ENCODE measurements at regions not wholly inside any gene's neighbourhood (a gene's known extent, or its start where the extent isn't known, plus 50 kb on each side); places are given as distances from the start of the nearest gene placed in this dataset.
A peak's percentile ranks its signal among the peaks of the same experiment; 100 is the strongest.

GRCh38 chr1:8142955-8143629 is 117.0 kb upstream of the ERRFI1 start:
- H3K27ac ChIP-seq (ENCODE audit: low read depth in 2 of 2, low read length in 1 of 2), result no peak overlapping the region
- H3K4me1 ChIP-seq (ENCODE audit: control insufficient read depth in 2 of 2, insufficient read depth in 2 of 2, low read length in 1 of 2), result peaks cover 0 to 2% of the 10 kb centered on the region in 2 donors
- H3K9me3 ChIP-seq (ENCODE audit: control insufficient read depth in 2 of 2, insufficient read depth in 1 of 2, low read depth in 1 of 2, low read length in 1 of 2), result no peaks in the 10 kb centered on the region
- WGBS, 2 donors, result 68 to 70% methylated on average over 7 of the region's 7 CpGs
- H3K27me3 ChIP-seq (ENCODE audit: control insufficient read depth in 1 of 2, insufficient read depth in 2 of 2, low read length in 2 of 2), result no peaks in the 10 kb centered on the region
- H3K4me3 ChIP-seq (ENCODE audit: low read depth in 1 of 2, low read length in 2 of 2), result no peak overlapping the region
- no peaks in the 10 kb centered on the region for H3K36me3 ChIP-seq (ENCODE audit: control insufficient read depth in 2 of 2, insufficient read depth in 2 of 2, low read length in 1 of 2)

GRCh38 chr1:8139941-8140340 is 113.8 kb upstream of the ERRFI1 start:
- H3K27ac ChIP-seq (ENCODE audit: low read depth in 2 of 2, low read length in 1 of 2), result no peak overlapping the region
- no peaks in the 10 kb centered on the region for H3K27me3 ChIP-seq (ENCODE audit: control insufficient read depth in 1 of 2, insufficient read depth in 2 of 2, low read length in 2 of 2)
- H3K36me3 ChIP-seq (ENCODE audit: control insufficient read depth in 2 of 2, insufficient read depth in 2 of 2, low read length in 1 of 2), result no peaks in the 10 kb centered on the region
- WGBS, 2 donors, result 94 to 96% methylated on average over 11 of the region's 11 CpGs
- H3K9me3 ChIP-seq (ENCODE audit: control insufficient read depth in 2 of 2, insufficient read depth in 1 of 2, low read depth in 1 of 2, low read length in 1 of 2), result no peaks in the 10 kb centered on the region
- no peaks in the 10 kb centered on the region for H3K4me1 ChIP-seq (ENCODE audit: control insufficient read depth in 2 of 2, insufficient read depth in 2 of 2, low read length in 1 of 2)
- H3K4me3 ChIP-seq (ENCODE audit: low read depth in 1 of 2, low read length in 2 of 2), result no peak overlapping the region

- no peaks in the 10 kb centered on the region for H3K9me3 ChIP-seq (ENCODE audit: control insufficient read depth in 2 of 2, insufficient read depth in 1 of 2, low read depth in 1 of 2, low read length in 1 of 2)
- 90 to 92% methylated on average over 6 of the region's 6 CpGs for WGBS, 2 donors
- no peak overlapping the region for H3K27ac ChIP-seq (ENCODE audit: low read depth in 2 of 2, low read length in 1 of 2)
- H3K36me3 ChIP-seq (ENCODE audit: control insufficient read depth in 2 of 2, insufficient read depth in 2 of 2, low read length in 1 of 2), result no peaks in the 10 kb centered on the region
- H3K4me3 ChIP-seq (ENCODE audit: low read depth in 1 of 2, low read length in 2 of 2), result no peak overlapping the region
- H3K27me3 ChIP-seq (ENCODE audit: control insufficient read depth in 1 of 2, insufficient read depth in 2 of 2, low read length in 2 of 2), result no peaks in the 10 kb centered on the region
- peaks cover 0 to 3% of the 10 kb centered on the region in 2 donors for H3K4me1 ChIP-seq (ENCODE audit: control insufficient read depth in 2 of 2, insufficient read depth in 2 of 2, low read length in 1 of 2)
These were observed 113.3 kb upstream of the ERRFI1 start for GRCh38 chr1:8139383-8139782.

- no peaks in the 10 kb centered on the region for H3K27me3 ChIP-seq (ENCODE audit: control insufficient read depth in 1 of 2, insufficient read depth in 2 of 2, low read length in 2 of 2)
- H3K4me1 ChIP-seq (ENCODE audit: control insufficient read depth in 2 of 2, insufficient read depth in 2 of 2, low read length in 1 of 2), result peaks cover 0 to 3% of the 10 kb centered on the region in 2 donors
- no peaks in the 10 kb centered on the region for H3K9me3 ChIP-seq (ENCODE audit: control insufficient read depth in 2 of 2, insufficient read depth in 1 of 2, low read depth in 1 of 2, low read length in 1 of 2)
- H3K36me3 ChIP-seq (ENCODE audit: control insufficient read depth in 2 of 2, insufficient read depth in 2 of 2, low read length in 1 of 2), result no peaks in the 10 kb centered on the region
- WGBS, 2 donors, result 88 to 92% methylated on average over 6 of the region's 6 CpGs
- no peak overlapping the region for H3K4me3 ChIP-seq (ENCODE audit: low read depth in 1 of 2, low read length in 2 of 2)
- H3K27ac ChIP-seq (ENCODE audit: low read depth in 2 of 2, low read length in 1 of 2), result no peak overlapping the region
These were observed 112.6 kb upstream of the ERRFI1 start for GRCh38 chr1:8138673-8139072.

GRCh38 chr1:8137481-8138244 is 111.6 kb upstream of the ERRFI1 start:
- 50 to 53% methylated on average over 13 of the region's 13 CpGs for WGBS, 2 donors

GRCh38 chr1:8136766-8137165 is 110.7 kb upstream of the ERRFI1 start:
- Histone ChIP-seq H3K27ac (ENCODE audit: low read depth in 2 of 2, low read length in 1 of 2) (peak overlapping the region; percentile 1 to 33), H3K36me3 (ENCODE audit: control insufficient read depth in 2 of 2, insufficient read depth in 2 of 2, low read length in 1 of 2) (no peaks in the 10 kb centered on the region), H3K4me1 (ENCODE audit: control insufficient read depth in 2 of 2, insufficient read depth in 2 of 2, low read length in 1 of 2) (peaks cover 0 to 3% of the 10 kb centered on the region in 2 donors), H3K4me3 (ENCODE audit: low read depth in 1 of 2, low read length in 2 of 2) (no peak overlapping the region), H3K9me3 (ENCODE audit: control insufficient read depth in 2 of 2, insufficient read depth in 1 of 2, low read depth in 1 of 2, low read length in 1 of 2) (no peaks in the 10 kb centered on the region), H3K27me3 (ENCODE audit: control insufficient read depth in 1 of 2, insufficient read depth in 2 of 2, low read length in 2 of 2) (no peaks in the 10 kb centered on the region)
- 90 to 93% methylated on average over 5 of the region's 5 CpGs for WGBS, 2 donors

More at GRCh38 chr1:8137481-8138244, 111.6 kb upstream of the ERRFI1 start:
- H3K9me3 ChIP-seq (ENCODE audit: control insufficient read depth in 2 of 2, insufficient read depth in 1 of 2, low read depth in 1 of 2, low read length in 1 of 2), result no peaks in the 10 kb centered on the region
- no peak overlapping the region for H3K4me3 ChIP-seq (ENCODE audit: low read depth in 1 of 2, low read length in 2 of 2)
- peaks cover 0 to 3% of the 10 kb centered on the region in 2 donors for H3K4me1 ChIP-seq (ENCODE audit: control insufficient read depth in 2 of 2, insufficient read depth in 2 of 2, low read length in 1 of 2)
- peak overlapping the region; percentile 38 for H3K27ac ChIP-seq (ENCODE audit: low read depth in 2 of 2, low read length in 1 of 2)
- no peaks in the 10 kb centered on the region for H3K36me3 ChIP-seq (ENCODE audit: control insufficient read depth in 2 of 2, insufficient read depth in 2 of 2, low read length in 1 of 2)
- H3K27me3 ChIP-seq (ENCODE audit: control insufficient read depth in 1 of 2, insufficient read depth in 2 of 2, low read length in 2 of 2), result no peaks in the 10 kb centered on the region

- Histone ChIP-seq H3K4me3 (ENCODE audit: low read depth in 1 of 2, low read length in 2 of 2) (no peak overlapping the region), H3K27ac (ENCODE audit: low read depth in 2 of 2, low read length in 1 of 2) (peak overlapping the region in 1 of 2 donors; percentile 65), H3K27me3 (ENCODE audit: control insufficient read depth in 1 of 2, insufficient read depth in 2 of 2, low read length in 2 of 2) (no peaks in the 10 kb centered on the region), H3K9me3 (ENCODE audit: control insufficient read depth in 2 of 2, insufficient read depth in 1 of 2, low read depth in 1 of 2, low read length in 1 of 2) (no peaks in the 10 kb centered on the region), H3K36me3 (ENCODE audit: control insufficient read depth in 2 of 2, insufficient read depth in 2 of 2, low read length in 1 of 2) (no peaks in the 10 kb centered on the region), H3K4me1 (ENCODE audit: control insufficient read depth in 2 of 2, insufficient read depth in 2 of 2, low read length in 1 of 2) (peaks cover 0 to 3% of the 10 kb centered on the region in 2 donors)
- 83 to 85% methylated on average over 7 of the region's 7 CpGs for WGBS, 2 donors
These were observed 109.1 kb upstream of the ERRFI1 start for GRCh38 chr1:8135250-8135649.

GRCh38 chr1:8134546-8135235 is 108.6 kb upstream of the ERRFI1 start:
- 77 to 80% methylated on average over 14 of the region's 14 CpGs for WGBS, 2 donors
- Histone ChIP-seq H3K27me3 (ENCODE audit: control insufficient read depth in 1 of 2, insufficient read depth in 2 of 2, low read length in 2 of 2) (no peaks in the 10 kb centered on the region), H3K4me1 (ENCODE audit: control insufficient read depth in 2 of 2, insufficient read depth in 2 of 2, low read length in 1 of 2) (peaks cover 0 to 3% of the 10 kb centered on the region in 2 donors), H3K27ac (ENCODE audit: low read depth in 2 of 2, low read length in 1 of 2) (peak overlapping the region; percentile 65 to 84), H3K9me3 (ENCODE audit: control insufficient read depth in 2 of 2, insufficient read depth in 1 of 2, low read depth in 1 of 2, low read length in 1 of 2) (no peaks in the 10 kb centered on the region), H3K4me3 (ENCODE audit: low read depth in 1 of 2, low read length in 2 of 2) (no peak overlapping the region), H3K36me3 (ENCODE audit: control insufficient read depth in 2 of 2, insufficient read depth in 2 of 2, low read length in 1 of 2) (no peaks in the 10 kb centered on the region)

- no peak overlapping the region for H3K4me3 ChIP-seq (ENCODE audit: low read depth in 1 of 2, low read length in 2 of 2)
These were observed 107.7 kb upstream of the ERRFI1 start for GRCh38 chr1:8133657-8134430.

More at GRCh38 chr1:8133657-8134430, 107.7 kb upstream of the ERRFI1 start:
- no peaks in the 10 kb centered on the region for H3K36me3 ChIP-seq (ENCODE audit: control insufficient read depth in 2 of 2, insufficient read depth in 2 of 2, low read length in 1 of 2)
- H3K27ac ChIP-seq (ENCODE audit: low read depth in 2 of 2, low read length in 1 of 2), result peak overlapping the region; percentile 65 to 84
- H3K9me3 ChIP-seq (ENCODE audit: control insufficient read depth in 2 of 2, insufficient read depth in 1 of 2, low read depth in 1 of 2, low read length in 1 of 2), result no peaks in the 10 kb centered on the region
- H3K27me3 ChIP-seq (ENCODE audit: control insufficient read depth in 1 of 2, insufficient read depth in 2 of 2, low read length in 2 of 2), result no peaks in the 10 kb centered on the region
- 24 to 35% methylated on average over 4 of the region's 4 CpGs for WGBS, 2 donors
- peaks cover 0 to 3% of the 10 kb centered on the region in 2 donors for H3K4me1 ChIP-seq (ENCODE audit: control insufficient read depth in 2 of 2, insufficient read depth in 2 of 2, low read length in 1 of 2)
